ENCODE measurements at regions not wholly inside any gene's neighbourhood (a gene's known extent, or its start where the extent isn't known, plus 50 kb on each side); places are given as distances from the start of the nearest gene placed in this dataset.

- no peak for DNase-seq
- no peak for FAIRE-seq
- TF ChIP-seq, protein P1, sequence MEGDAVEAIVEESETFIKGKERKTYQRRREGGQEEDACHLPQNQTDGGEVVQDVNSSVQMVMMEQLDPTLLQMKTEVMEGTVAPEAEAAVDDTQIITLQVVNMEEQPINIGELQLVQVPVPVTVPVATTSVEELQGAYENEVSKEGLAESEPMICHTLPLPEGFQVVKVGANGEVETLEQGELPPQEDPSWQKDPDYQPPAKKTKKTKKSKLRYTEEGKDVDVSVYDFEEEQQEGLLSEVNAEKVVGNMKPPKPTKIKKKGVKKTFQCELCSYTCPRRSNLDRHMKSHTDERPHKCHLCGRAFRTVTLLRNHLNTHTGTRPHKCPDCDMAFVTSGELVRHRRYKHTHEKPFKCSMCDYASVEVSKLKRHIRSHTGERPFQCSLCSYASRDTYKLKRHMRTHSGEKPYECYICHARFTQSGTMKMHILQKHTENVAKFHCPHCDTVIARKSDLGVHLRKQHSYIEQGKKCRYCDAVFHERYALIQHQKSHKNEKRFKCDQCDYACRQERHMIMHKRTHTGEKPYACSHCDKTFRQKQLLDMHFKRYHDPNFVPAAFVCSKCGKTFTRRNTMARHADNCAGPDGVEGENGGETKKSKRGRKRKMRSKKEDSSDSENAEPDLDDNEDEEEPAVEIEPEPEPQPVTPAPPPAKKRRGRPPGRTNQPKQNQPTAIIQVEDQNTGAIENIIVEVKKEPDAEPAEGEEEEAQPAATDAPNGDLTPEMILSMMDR (IDR thresholded peaks at IDR 0.05; ENCODE audit: borderline replicate concordance, extremely low read depth, insufficient read depth), result no peak
Observed at GRCh38 chr2:123732563-123732962, 292.5 kb upstream of the CNTNAP5 start.

GRCh38 chr2:123737371-123737770 is 287.7 kb upstream of the CNTNAP5 start:
- TF ChIP-seq, protein P1 (IDR thresholded peaks at IDR 0.05; ENCODE audit: borderline replicate concordance, extremely low read depth, insufficient read depth), result no peak
- Histone ChIP-seq H3K9me3 (ENCODE audit: control insufficient read depth in 2 of 3, insufficient read depth in 1 of 3, low read length in 3 of 3) (no peaks in the 10 kb centered on the region), H3K27ac (ENCODE audit: low read depth in 2 of 2, low read length in 2 of 2) (no peak overlapping the region), H3K9ac (ENCODE audit: low read length in 3 of 3) (no peak overlapping the region), H3K36me3 (ENCODE audit: control insufficient read depth in 2 of 3, insufficient read depth in 3 of 3, low read length in 3 of 3) (no peaks in the 10 kb centered on the region), H3K4me3 (ENCODE audit: low read length in 3 of 3) (no peak overlapping the region), H3K4me1 (ENCODE audit: control insufficient read depth in 2 of 3, insufficient read depth in 2 of 3, low read depth in 1 of 3, low read length in 3 of 3) (no peaks in the 10 kb centered on the region), H3K27me3 (ENCODE audit: control insufficient read depth, insufficient read depth, low read length) (no peaks in the 10 kb centered on the region)
- FAIRE-seq, result no peak
- intact Hi-C loops (cut with DNase I), result no loop called here
- no peak for DNase-seq

More at GRCh38 chr2:123732563-123732962, 292.5 kb upstream of the CNTNAP5 start:
- H3K4me3 ChIP-seq (ENCODE audit: low read length in 3 of 3), result no peak overlapping the region
- no peaks in the 10 kb centered on the region for H3K27me3 ChIP-seq (ENCODE audit: control insufficient read depth, insufficient read depth, low read length)
- no peaks in the 10 kb centered on the region for H3K36me3 ChIP-seq (ENCODE audit: control insufficient read depth in 2 of 3, insufficient read depth in 3 of 3, low read length in 3 of 3)
- no peak overlapping the region for H3K9ac ChIP-seq (ENCODE audit: low read length in 3 of 3)
- no peak overlapping the region for H3K27ac ChIP-seq (ENCODE audit: low read depth in 2 of 2, low read length in 2 of 2)
- no peaks in the 10 kb centered on the region for H3K4me1 ChIP-seq (ENCODE audit: control insufficient read depth in 2 of 3, insufficient read depth in 2 of 3, low read depth in 1 of 3, low read length in 3 of 3)
- no peaks in the 10 kb centered on the region for H3K9me3 ChIP-seq (ENCODE audit: control insufficient read depth in 2 of 3, insufficient read depth in 1 of 3, low read length in 3 of 3)
- intact Hi-C loops (cut with DNase I), result no loop called here

- intact Hi-C loops (cut with DNase I), result no loop called here
- Histone ChIP-seq H3K4me3 (ENCODE audit: low read length in 3 of 3) (no peak overlapping the region), H3K4me1 (ENCODE audit: control insufficient read depth in 2 of 3, insufficient read depth in 2 of 3, low read depth in 1 of 3, low read length in 3 of 3) (no peaks in the 10 kb centered on the region), H3K9ac (ENCODE audit: low read length in 3 of 3) (no peak overlapping the region), H3K9me3 (ENCODE audit: control insufficient read depth in 2 of 3, insufficient read depth in 1 of 3, low read length in 3 of 3) (no peaks in the 10 kb centered on the region), H3K27ac (ENCODE audit: low read depth in 2 of 2, low read length in 2 of 2) (no peak overlapping the region), H3K27me3 (ENCODE audit: control insufficient read depth, insufficient read depth, low read length) (no peaks in the 10 kb centered on the region), H3K36me3 (ENCODE audit: control insufficient read depth in 2 of 3, insufficient read depth in 3 of 3, low read length in 3 of 3) (no peaks in the 10 kb centered on the region)
- TF ChIP-seq, protein P1 (IDR thresholded peaks at IDR 0.05; ENCODE audit: borderline replicate concordance, extremely low read depth, insufficient read depth), result no peak
- DNase-seq (peak in 2 of 5 donors; percentile 27), FAIRE-seq (no peak)
Observed at GRCh38 chr2:123738643-123739042, 286.4 kb upstream of the CNTNAP5 start.

DNA sequence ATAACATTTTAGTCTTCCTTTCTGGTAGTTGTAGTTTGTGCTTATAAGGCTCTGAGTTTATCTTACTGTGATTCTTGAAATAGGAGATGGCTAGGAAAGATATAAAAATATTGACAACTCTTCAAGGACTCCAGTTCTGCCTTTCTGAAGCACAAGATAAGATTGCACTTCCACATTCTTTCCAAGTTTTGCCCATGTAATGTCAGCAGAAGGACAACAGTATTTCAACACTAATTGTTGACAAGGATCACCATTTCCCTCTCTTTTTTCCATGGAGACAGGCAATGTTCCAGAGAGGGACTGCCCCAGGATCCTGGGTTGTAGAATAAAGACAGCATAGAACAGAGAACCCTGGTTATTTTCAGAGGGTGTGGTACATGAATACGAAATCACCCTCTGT is 279.1 kb upstream of the CNTNAP5 start:
- intact Hi-C loops (cut with DNase I), result no loop called here
- TF ChIP-seq, protein P1 (IDR thresholded peaks at IDR 0.05; ENCODE audit: borderline replicate concordance, extremely low read depth, insufficient read depth), result no peak
- FAIRE-seq (no peak), DNase-seq (no peak)
- H3K27me3 ChIP-seq (ENCODE audit: control insufficient read depth, insufficient read depth, low read length), result no peaks in the 10 kb centered on the region
- H3K36me3 ChIP-seq (ENCODE audit: control insufficient read depth in 2 of 3, insufficient read depth in 3 of 3, low read length in 3 of 3), result no peaks in the 10 kb centered on the region
- no peak overlapping the region for H3K27ac ChIP-seq (ENCODE audit: low read depth in 2 of 2, low read length in 2 of 2)
- H3K4me1 ChIP-seq (ENCODE audit: control insufficient read depth in 2 of 3, insufficient read depth in 2 of 3, low read depth in 1 of 3, low read length in 3 of 3), result no peaks in the 10 kb centered on the region
- no peak overlapping the region for H3K4me3 ChIP-seq (ENCODE audit: low read length in 3 of 3)
- no peaks in the 10 kb centered on the region for H3K9me3 ChIP-seq (ENCODE audit: control insufficient read depth in 2 of 3, insufficient read depth in 1 of 3, low read length in 3 of 3)
- no peak overlapping the region for H3K9ac ChIP-seq (ENCODE audit: low read length in 3 of 3)
